ENCODE measurements at regions not wholly inside any gene's neighbourhood (a gene's known extent, or its start where the extent isn't known, plus 50 kb on each side); places are given as distances from the start of the nearest gene placed in this dataset.
"Not testable (repeated sequence)": the region's sequence is repeated elsewhere in the genome, so short reads cannot be mapped to it uniquely, and the experiment has no call there.

- DNase-seq: no peak
Measured at GRCh38 chr5:18744441-18744840, 1110.2 kb downstream of the TAF11L14 start.

- peak; percentile 28 to 53 (median 39) for DNase-seq
Measured at GRCh38 chr5:18745042-18745987, 1111.1 kb downstream of the TAF11L14 start.

- DNase-seq: peak; percentile 65 to 85 (median 72)
Measured at GRCh38 chr5:18745988-18746615, 1111.8 kb downstream of the TAF11L14 start.

GRCh38 chr5:18749763-18750162, 1115.5 kb downstream of the TAF11L14 start:
- peak; percentile 9 to 62 (median 54) for DNase-seq

- no peak for DNase-seq
Measured at GRCh38 chr5:18752317-18752716, 1118.1 kb downstream of the TAF11L14 start.

- no peak for DNase-seq
Measured at GRCh38 chr5:18754201-18754600, 1119.9 kb downstream of the TAF11L14 start.

GRCh38 chr5:18761801-18762200, 1127.5 kb downstream of the TAF11L14 start:
- peak in 2 of 4 experiments; percentile 44 to 46 for DNase-seq

- DNase-seq: no peak
Measured at GRCh38 chr5:18764161-18764560, 1129.9 kb downstream of the TAF11L14 start.

- no peak for DNase-seq
Measured at GRCh38 chr5:18765304-18765703, 1131.0 kb downstream of the TAF11L14 start.

GRCh38 chr5:18771097-18771610, 1136.9 kb downstream of the TAF11L14 start:
- no peak for DNase-seq

GRCh38 chr5:18772475-18772874, 1138.2 kb downstream of the TAF11L14 start:
- no peak for DNase-seq

- DNase-seq: no peak
Measured at GRCh38 chr5:18778225-18778624, 1144.0 kb downstream of the TAF11L14 start.

GRCh38 chr5:18789218-18789998, 1155.1 kb downstream of the TAF11L14 start:
- DNase-seq: no peak

GRCh38 chr5:18792145-18792544, 1157.9 kb downstream of the TAF11L14 start:
- DNase-seq: no peak

- no peak for DNase-seq
Measured at GRCh38 chr5:18797222-18797621, 1163.0 kb downstream of the TAF11L14 start.

- no peak for DNase-seq
Measured at GRCh38 chr5:18798058-18798457, 1163.8 kb downstream of the TAF11L14 start.

GRCh38 chr5:18799482-18800128, 1165.3 kb downstream of the TAF11L14 start:
- no peak for DNase-seq

GRCh38 chr5:18800293-18801025, 1166.2 kb downstream of the TAF11L14 start:
- no peak for DNase-seq

GRCh38 chr5:18801413-18801812, 1167.2 kb downstream of the TAF11L14 start:
- DNase-seq: not testable (repeated sequence)

- DNase-seq: no peak
Measured at GRCh38 chr5:18802336-18802735, 1168.1 kb downstream of the TAF11L14 start.

GRCh38 chr5:18805376-18805775, 1171.1 kb downstream of the TAF11L14 start:
- DNase-seq: no peak
